ENCODE measurements at regions not wholly inside any gene's neighbourhood (a gene's known extent, or its start where the extent isn't known, plus 50 kb on each side); places are given as distances from the start of the nearest gene placed in this dataset.

DNA sequence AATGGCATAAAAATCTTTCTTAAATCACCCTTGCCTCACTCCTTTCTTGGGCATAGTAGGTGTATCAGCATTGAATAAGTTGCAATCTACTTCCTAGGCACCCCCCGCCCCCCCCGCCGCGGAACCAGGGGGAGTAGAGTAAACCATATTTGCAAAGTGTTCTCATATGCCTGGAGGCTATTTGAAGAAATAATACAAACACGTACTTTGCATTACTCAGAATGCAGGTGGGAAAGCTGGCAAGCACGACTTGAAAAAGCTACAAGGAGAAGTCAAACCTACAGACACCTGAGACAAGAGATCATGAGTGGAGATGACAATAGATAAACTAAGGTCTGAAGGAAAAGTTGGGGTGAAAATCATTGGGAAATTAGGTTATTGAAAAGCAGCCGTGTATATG is 65.6 kb downstream of the POM121L12 start:
- Histone ChIP-seq H3K27me3 (ENCODE audit: insufficient read depth in 3 of 3, low read length in 2 of 3) (no peaks in the 10 kb centered on the region), H3K4me1 (no peaks in the 10 kb centered on the region), H3K9me3 (no peaks in the 10 kb centered on the region), H3K27ac (no peak overlapping the region), H3K4me3 (no peak overlapping the region), H3K36me3 (ENCODE audit: insufficient read depth in 1 of 2, low read depth in 1 of 2) (no peaks in the 10 kb centered on the region)
- DNase-seq (no peak), ATAC-seq (no peak)
- intact Hi-C loops (cut with DNase I): no loop called here
- 65 to 93% (median 77%) methylated on average over 7 of the region's 7 CpGs for WGBS, 3 donors
- TF ChIP-seq, protein P1, sequence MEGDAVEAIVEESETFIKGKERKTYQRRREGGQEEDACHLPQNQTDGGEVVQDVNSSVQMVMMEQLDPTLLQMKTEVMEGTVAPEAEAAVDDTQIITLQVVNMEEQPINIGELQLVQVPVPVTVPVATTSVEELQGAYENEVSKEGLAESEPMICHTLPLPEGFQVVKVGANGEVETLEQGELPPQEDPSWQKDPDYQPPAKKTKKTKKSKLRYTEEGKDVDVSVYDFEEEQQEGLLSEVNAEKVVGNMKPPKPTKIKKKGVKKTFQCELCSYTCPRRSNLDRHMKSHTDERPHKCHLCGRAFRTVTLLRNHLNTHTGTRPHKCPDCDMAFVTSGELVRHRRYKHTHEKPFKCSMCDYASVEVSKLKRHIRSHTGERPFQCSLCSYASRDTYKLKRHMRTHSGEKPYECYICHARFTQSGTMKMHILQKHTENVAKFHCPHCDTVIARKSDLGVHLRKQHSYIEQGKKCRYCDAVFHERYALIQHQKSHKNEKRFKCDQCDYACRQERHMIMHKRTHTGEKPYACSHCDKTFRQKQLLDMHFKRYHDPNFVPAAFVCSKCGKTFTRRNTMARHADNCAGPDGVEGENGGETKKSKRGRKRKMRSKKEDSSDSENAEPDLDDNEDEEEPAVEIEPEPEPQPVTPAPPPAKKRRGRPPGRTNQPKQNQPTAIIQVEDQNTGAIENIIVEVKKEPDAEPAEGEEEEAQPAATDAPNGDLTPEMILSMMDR (IDR thresholded peaks at IDR 0.05): no peak

- Histone ChIP-seq H3K27me3 (ENCODE audit: insufficient read depth in 3 of 3, low read length in 2 of 3) (no peaks in the 10 kb centered on the region), H3K27ac (no peak overlapping the region), H3K36me3 (ENCODE audit: insufficient read depth in 1 of 2, low read depth in 1 of 2) (no peaks in the 10 kb centered on the region), H3K9me3 (no peaks in the 10 kb centered on the region), H3K4me3 (no peak overlapping the region), H3K4me1 (no peaks in the 10 kb centered on the region)
- DNase-seq (no peak), ATAC-seq (no peak)
- TF ChIP-seq, protein P1 (IDR thresholded peaks at IDR 0.05): no peak
- intact Hi-C loops (cut with DNase I): no loop called here
- 84 to 87% (median 86%) methylated on average over 4 of the region's 4 CpGs for WGBS, 3 donors
Measured at GRCh38 chr7:53110425-53110824, 75.0 kb downstream of the POM121L12 start.

GRCh38 chr7:53111031-53111430 is 75.6 kb downstream of the POM121L12 start:
- DNase-seq: no peak
- 8 to 29% (median 27%) methylated on average over 1 of the region's 1 CpG for WGBS, 3 donors
- H3K27me3 ChIP-seq (ENCODE audit: insufficient read depth in 3 of 3, low read length in 2 of 3): no peaks in the 10 kb centered on the region
- H3K36me3 ChIP-seq (ENCODE audit: insufficient read depth in 1 of 2, low read depth in 1 of 2): no peaks in the 10 kb centered on the region
- TF ChIP-seq, protein P1 (IDR thresholded peaks at IDR 0.05): no peak
- ATAC-seq: no peak
- no peak overlapping the region for H3K4me3 ChIP-seq
- H3K9me3 ChIP-seq: no peaks in the 10 kb centered on the region
- no peaks in the 10 kb centered on the region for H3K4me1 ChIP-seq
- H3K27ac ChIP-seq: no peak overlapping the region
- intact Hi-C loops (cut with DNase I): no loop called here

DNA sequence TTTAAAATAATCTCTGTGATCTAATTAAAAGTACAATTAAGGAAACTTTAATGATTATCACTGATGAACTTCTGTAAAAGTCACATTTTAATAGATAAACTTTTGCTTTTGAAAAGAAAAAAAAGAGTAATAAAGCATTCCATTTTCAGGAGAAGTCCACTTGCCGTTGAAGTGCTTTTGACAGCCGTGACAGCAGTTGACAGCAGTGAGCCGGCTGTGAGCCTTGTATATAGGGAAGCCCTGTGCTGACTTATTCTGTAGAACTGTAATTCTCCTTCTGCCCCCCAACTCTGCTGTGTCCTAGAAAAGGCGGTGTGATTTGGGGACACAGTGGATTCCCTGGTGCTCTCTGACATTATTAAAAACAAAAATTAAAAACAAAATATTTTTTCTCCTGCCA is 78.0 kb downstream of the POM121L12 start:
- no peaks in the 10 kb centered on the region for H3K4me1 ChIP-seq
- no peaks in the 10 kb centered on the region for H3K9me3 ChIP-seq
- DNase-seq (no peak), ATAC-seq (no peak)
- no peak overlapping the region for H3K27ac ChIP-seq
- 59 to 68% (median 65%) methylated on average over 4 of the region's 4 CpGs for WGBS, 3 donors
- intact Hi-C loops (cut with DNase I): no loop called here
- no peak overlapping the region for H3K4me3 ChIP-seq
- no peaks in the 10 kb centered on the region for H3K27me3 ChIP-seq (ENCODE audit: insufficient read depth in 3 of 3, low read length in 2 of 3)
- no peaks in the 10 kb centered on the region for H3K36me3 ChIP-seq (ENCODE audit: insufficient read depth in 1 of 2, low read depth in 1 of 2)
- TF ChIP-seq, protein P1 (IDR thresholded peaks at IDR 0.05): no peak

DNA sequence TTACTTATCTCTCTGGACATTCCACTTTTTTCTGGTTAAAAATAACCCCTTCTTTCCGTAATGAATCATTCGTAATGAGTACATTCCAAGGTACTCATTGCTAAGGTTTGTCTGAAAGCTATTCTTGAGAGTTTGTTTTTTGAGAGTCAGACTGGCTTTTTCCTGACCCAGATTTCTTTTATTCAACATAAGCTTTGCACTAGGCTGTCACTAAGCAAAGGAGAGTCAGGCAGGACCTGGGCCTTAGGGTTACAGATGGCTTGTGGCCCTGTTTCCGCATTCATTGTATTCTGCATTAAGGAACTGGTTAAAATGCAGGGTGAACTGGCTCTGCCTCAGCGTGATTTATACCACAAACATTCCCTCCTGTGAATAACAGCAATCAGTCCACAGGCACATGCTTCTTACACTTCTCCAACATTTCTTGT is 84.1 kb downstream of the POM121L12 start:
- no peaks in the 10 kb centered on the region for H3K9me3 ChIP-seq
- WGBS, 3 donors: 60 to 82% (median 73%) methylated on average over 4 of the region's 4 CpGs
- H3K27me3 ChIP-seq (ENCODE audit: insufficient read depth in 3 of 3, low read length in 2 of 3): no peaks in the 10 kb centered on the region
- DNase-seq (no peak), ATAC-seq (no peak)
- intact Hi-C loops (cut with DNase I): no loop called here
- no peak overlapping the region for H3K27ac ChIP-seq
- H3K4me1 ChIP-seq: no peaks in the 10 kb centered on the region
- no peak overlapping the region for H3K4me3 ChIP-seq
- TF ChIP-seq, protein P1 (IDR thresholded peaks at IDR 0.05): no peak
- no peaks in the 10 kb centered on the region for H3K36me3 ChIP-seq (ENCODE audit: insufficient read depth in 1 of 2, low read depth in 1 of 2)
